Stimulated activated memory B cell treated with anti-CD40 and anti-IgM and Interleukin-4, amounts not matched to agents 10 μg/mL and 1 μg/mL and 100 μg/mL, for 72 hours (primary cell): ENCODE measurements at regions not wholly inside any gene's neighbourhood (a gene's known extent, or its start where the extent isn't known, plus 50 kb on each side); places are given as distances from the start of the nearest gene placed in this dataset.
"Not testable (repeated sequence)": the region's sequence is repeated elsewhere in the genome, so short reads cannot be mapped to it uniquely, and the experiment has no call there.

Experiments used
- ATAC-seq: fragments of 150-1000 bp; cut with Tn5 transposase; 2 replicates; pipeline ENCODE4 v1.10.0; 2021
- H3K27ac Mint-ChIP-seq: one replicate; pipeline ENCODE4 v1.8.0; 2022; ENCODE audit warnings: mild to moderate bottlenecking, mixed read lengths
- H3K27me3 Mint-ChIP-seq: one replicate; pipeline ENCODE4 v1.8.0; 2022; ENCODE audit warnings: mixed read lengths
- H3K36me3 Mint-ChIP-seq: one replicate; pipeline ENCODE4 v1.8.0; 2022; ENCODE audit warnings: mixed read lengths
- H3K4me1 Mint-ChIP-seq: one replicate; pipeline ENCODE4 v1.8.0; 2022; ENCODE audit warnings: mixed read lengths
- H3K4me3 Mint-ChIP-seq: one replicate; pipeline ENCODE4 v1.8.0; 2022; ENCODE audit warnings: mild to moderate bottlenecking, moderate library complexity, mixed read lengths
- H3K9me3 Mint-ChIP-seq: one replicate; pipeline ENCODE4 v1.8.0; 2022; ENCODE audit warnings: mixed read lengths

- Mint-ChIP-seq H3K4me1 (no peaks in the 10 kb centered on the region), H3K27ac (no peak overlapping the region), H3K9me3 (peaks cover 3% of the 10 kb centered on the region), H3K36me3 (no peaks in the 10 kb centered on the region), H3K4me3 (no peak overlapping the region), H3K27me3 (peaks cover 12% of the 10 kb centered on the region)
- no peak for ATAC-seq
Observed at GRCh38 chr10:2038036-2038435, 300.7 kb upstream of the ADARB2 start.

DNA sequence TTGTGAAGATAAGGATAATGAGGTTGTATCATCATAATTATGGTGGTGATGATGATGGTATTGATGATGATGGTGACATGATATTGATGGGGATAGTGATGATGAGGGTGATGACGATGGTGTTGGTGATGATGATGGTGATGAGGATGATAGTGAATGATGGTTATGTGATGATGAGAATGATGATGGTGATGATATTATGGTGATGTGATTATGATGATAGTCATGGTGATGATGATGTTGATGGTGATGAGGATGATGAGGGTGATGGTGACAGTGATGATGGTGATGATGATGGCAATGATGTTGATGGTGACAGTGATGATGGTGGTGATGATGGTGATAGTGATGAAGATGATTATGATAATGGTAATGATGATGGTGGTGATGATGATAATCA lies 299.9 kb upstream of the ADARB2 start:
- Mint-ChIP-seq H3K36me3 (no peaks in the 10 kb centered on the region), H3K4me3 (no peak overlapping the region), H3K27me3 (peaks cover 12% of the 10 kb centered on the region), H3K27ac (no peak overlapping the region), H3K9me3 (peaks cover 4% of the 10 kb centered on the region), H3K4me1 (no peaks in the 10 kb centered on the region)
- ATAC-seq: no peak

DNA sequence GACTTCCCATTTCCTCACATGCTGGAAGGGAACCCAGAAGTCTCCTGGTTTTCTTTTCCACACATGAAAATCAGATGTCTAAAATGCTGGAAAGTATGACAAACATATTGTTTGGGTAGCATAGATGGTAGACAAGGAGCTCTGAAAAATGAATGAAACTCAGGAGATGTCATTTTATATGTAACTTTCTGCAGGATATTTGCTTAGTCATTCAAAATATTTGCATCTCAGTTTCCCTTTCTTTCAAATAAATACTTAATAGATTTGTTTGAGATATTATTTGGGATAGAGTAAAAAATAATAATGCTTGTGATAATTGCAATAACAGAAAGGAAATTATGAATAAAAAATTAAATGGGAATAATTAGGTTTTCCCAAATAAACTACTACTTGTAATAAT lies 298.9 kb upstream of the ADARB2 start:
- Mint-ChIP-seq H3K27me3 (peaks cover 10% of the 10 kb centered on the region), H3K27ac (no peak overlapping the region), H3K9me3 (peaks cover 5% of the 10 kb centered on the region), H3K36me3 (no peaks in the 10 kb centered on the region), H3K4me3 (no peak overlapping the region), H3K4me1 (no peaks in the 10 kb centered on the region)
- no peak for ATAC-seq

GRCh38 chr10:2030046-2030445 lies 292.7 kb upstream of the ADARB2 start:
- H3K36me3 Mint-ChIP-seq: no peaks in the 10 kb centered on the region
- H3K4me1 Mint-ChIP-seq: no peaks in the 10 kb centered on the region
- no peak overlapping the region for H3K4me3 Mint-ChIP-seq
- peaks cover 7% of the 10 kb centered on the region for H3K9me3 Mint-ChIP-seq
- ATAC-seq: no peak
- H3K27me3 Mint-ChIP-seq: no peaks in the 10 kb centered on the region
- H3K27ac Mint-ChIP-seq: no peak overlapping the region

DNA sequence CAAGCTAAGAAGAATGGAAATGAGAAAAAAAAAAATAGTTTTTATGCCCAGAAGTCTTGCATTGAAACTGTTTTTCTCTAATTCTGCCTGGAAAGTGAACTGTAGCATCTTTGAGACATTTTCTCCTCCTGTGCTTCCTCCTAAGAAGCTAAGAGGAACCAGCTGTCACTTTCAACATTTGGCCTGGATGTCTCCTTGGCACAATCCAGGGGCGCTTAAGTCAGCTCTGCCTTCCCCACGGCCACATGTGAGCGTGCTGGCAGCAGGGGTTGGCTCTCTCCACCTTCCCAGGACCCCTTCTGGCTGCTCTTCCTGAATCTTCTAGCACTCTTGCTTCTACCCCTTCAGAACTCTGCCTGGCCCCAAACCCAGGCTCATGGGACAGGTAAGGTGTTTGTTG lies 289.6 kb upstream of the ADARB2 start:
- Mint-ChIP-seq H3K27ac (no peak overlapping the region), H3K4me1 (no peaks in the 10 kb centered on the region), H3K27me3 (peaks cover 10% of the 10 kb centered on the region), H3K4me3 (no peak overlapping the region), H3K9me3 (peaks cover 5% of the 10 kb centered on the region), H3K36me3 (no peaks in the 10 kb centered on the region)
- ATAC-seq: no peak

- not testable (repeated sequence) for H3K4me1 Mint-ChIP-seq, H3K27ac Mint-ChIP-seq, H3K9me3 Mint-ChIP-seq, H3K4me3 Mint-ChIP-seq, H3K36me3 Mint-ChIP-seq, ATAC-seq
- peaks cover 19% of the 10 kb centered on the region for H3K27me3 Mint-ChIP-seq
Observed at GRCh38 chr10:2024750-2025149, 287.4 kb upstream of the ADARB2 start.

DNA sequence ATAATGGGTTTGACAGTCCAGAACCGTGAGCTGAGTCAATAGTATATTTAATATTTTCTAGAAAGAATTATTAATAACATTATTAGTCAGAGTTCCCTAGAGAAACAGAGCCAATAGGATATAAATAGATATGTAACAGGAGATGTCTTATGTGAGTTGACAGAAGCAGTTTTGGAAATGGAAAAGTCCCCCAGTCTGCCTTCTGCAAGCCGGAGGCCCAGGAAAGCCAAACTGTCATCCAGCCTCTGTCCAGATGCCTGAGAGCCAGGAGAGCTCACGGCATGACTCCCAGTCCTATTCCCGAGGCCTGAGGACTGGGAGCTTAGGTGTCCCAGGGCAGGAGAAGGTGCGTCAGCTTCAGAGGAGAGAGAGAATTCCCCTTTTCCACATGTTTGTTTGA lies 286.4 kb upstream of the ADARB2 start:
- no peaks in the 10 kb centered on the region for H3K9me3 Mint-ChIP-seq
- H3K36me3 Mint-ChIP-seq: no peaks in the 10 kb centered on the region
- H3K4me1 Mint-ChIP-seq: no peaks in the 10 kb centered on the region
- H3K4me3 Mint-ChIP-seq: no peak overlapping the region
- no peak overlapping the region for H3K27ac Mint-ChIP-seq
- peaks cover 20% of the 10 kb centered on the region for H3K27me3 Mint-ChIP-seq
- ATAC-seq: no peak

DNA sequence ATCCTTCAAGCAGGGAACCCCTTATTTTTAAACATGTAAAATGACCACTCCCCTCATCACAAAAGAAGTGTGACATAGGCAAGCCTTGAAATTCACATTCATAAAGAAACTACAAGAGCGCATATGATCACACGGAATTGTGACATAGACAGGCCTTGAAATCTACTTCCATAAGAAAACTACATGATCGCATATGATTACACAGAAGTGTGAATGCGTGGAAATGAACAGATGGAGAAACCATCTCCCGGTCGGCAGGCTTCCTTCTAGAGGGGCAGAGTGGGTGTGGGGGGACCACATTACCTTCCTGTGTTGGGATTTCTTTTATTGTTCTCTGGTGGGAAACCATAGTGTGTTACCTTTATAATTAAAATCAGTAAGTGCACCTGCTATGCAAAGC lies 285.1 kb upstream of the ADARB2 start:
- ATAC-seq: no peak
- Mint-ChIP-seq H3K9me3 (no peaks in the 10 kb centered on the region), H3K36me3 (no peaks in the 10 kb centered on the region), H3K27me3 (peaks cover 20% of the 10 kb centered on the region), H3K4me1 (no peaks in the 10 kb centered on the region), H3K4me3 (no peak overlapping the region), H3K27ac (no peak overlapping the region)

- Mint-ChIP-seq H3K4me3 (no peak overlapping the region), H3K4me1 (no peaks in the 10 kb centered on the region), H3K36me3 (no peaks in the 10 kb centered on the region), H3K27ac (no peak overlapping the region), H3K27me3 (peaks cover 20% of the 10 kb centered on the region), H3K9me3 (no peaks in the 10 kb centered on the region)
- no peak for ATAC-seq
Observed at GRCh38 chr10:2020836-2021235, 283.5 kb upstream of the ADARB2 start.

DNA sequence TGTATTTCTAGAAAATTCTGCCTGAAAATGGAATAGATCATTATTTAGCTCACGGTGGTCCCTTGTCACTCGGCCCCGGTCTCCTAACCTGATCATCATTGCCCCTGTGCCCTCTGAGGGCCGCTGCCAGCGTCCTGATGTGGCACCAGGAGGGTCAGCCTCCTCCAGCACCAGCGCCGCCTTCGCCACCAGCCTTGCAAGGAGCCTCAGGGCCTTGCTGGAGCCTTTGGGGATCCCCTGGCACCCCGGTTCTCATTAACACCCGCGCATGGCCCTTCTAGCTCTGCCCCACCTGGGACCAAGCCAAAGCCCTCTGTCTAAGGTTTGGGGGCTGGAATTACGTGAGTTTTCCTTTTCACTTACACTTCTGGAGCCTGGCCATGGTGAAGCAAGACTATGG lies 282.5 kb upstream of the ADARB2 start:
- ATAC-seq: no peak

DNA sequence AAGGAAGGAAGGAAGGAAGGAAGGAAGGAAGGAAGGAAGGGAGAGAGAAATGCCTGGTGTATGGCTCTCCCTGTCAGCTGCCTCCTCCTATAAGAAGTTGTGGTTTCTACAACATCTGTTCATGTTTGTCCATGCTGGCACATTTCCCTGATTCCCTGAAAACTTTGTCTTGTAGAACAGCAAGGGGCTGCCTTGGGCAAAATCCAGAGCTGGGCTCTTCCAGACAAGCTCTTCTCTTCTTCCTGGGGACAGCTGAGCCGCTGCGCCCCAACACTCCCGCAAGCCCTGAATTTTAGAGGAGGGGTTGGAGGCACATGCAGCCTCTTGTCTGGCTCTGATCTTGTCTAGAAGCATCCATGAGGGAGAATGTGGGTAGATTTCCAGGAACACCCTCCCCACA lies 282.0 kb upstream of the ADARB2 start:
- no peaks in the 10 kb centered on the region for H3K9me3 Mint-ChIP-seq
- no peaks in the 10 kb centered on the region for H3K36me3 Mint-ChIP-seq
- no peak for ATAC-seq
- no peak overlapping the region for H3K4me3 Mint-ChIP-seq
- H3K27me3 Mint-ChIP-seq: peaks cover 16% of the 10 kb centered on the region
- no peaks in the 10 kb centered on the region for H3K4me1 Mint-ChIP-seq
- H3K27ac Mint-ChIP-seq: no peak overlapping the region

More for the DNA sequence above, 282.5 kb upstream of the ADARB2 start:
- Mint-ChIP-seq H3K36me3 (no peaks in the 10 kb centered on the region), H3K4me1 (no peaks in the 10 kb centered on the region), H3K27ac (no peak overlapping the region), H3K4me3 (no peak overlapping the region), H3K27me3 (peaks cover 20% of the 10 kb centered on the region), H3K9me3 (no peaks in the 10 kb centered on the region)

DNA sequence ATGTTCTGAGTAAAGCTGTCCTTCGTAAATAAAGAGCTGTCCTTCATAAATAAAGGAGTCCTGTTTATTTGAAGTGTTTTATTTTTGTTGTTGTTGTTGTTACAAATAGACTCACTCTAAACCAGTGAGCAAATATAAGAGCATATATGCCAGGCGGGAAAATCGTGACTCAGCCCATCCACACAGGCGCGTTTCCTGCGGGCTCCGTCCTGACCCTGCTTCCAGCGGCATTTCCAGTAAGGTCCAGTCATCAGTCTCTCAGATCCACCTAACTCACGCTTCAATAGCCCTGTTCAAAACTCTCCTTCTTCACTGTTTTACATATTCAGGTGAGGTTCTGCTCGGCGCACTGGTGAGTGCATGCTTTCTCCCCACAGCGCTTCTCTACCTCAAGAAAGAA lies 277.2 kb upstream of the ADARB2 start:
- Mint-ChIP-seq H3K9me3 (no peaks in the 10 kb centered on the region), H3K27me3 (no peaks in the 10 kb centered on the region), H3K4me1 (no peaks in the 10 kb centered on the region), H3K4me3 (no peak overlapping the region), H3K36me3 (no peaks in the 10 kb centered on the region), H3K27ac (no peak overlapping the region)
- no peak for ATAC-seq

DNA sequence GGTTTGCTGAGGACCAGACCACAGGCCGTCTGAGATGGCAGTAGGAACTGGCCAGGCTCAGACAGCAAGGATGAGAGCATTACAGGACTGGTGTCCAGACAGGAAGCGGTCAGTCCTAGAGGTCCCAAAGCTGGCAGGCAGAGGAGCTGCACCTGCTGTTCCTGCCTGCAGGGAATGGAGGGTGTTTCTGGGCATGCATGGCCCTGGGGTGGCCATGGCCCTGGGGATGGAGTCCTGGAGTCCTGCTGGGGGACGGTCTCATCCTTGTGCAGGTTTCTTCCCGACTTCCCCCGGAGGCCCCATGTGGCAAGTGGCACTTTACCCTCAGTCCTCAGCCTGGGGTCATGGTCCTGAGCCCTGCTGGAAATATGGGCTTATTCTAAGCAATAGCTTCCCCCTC lies 274.9 kb upstream of the ADARB2 start:
- Mint-ChIP-seq H3K4me1 (no peaks in the 10 kb centered on the region), H3K4me3 (no peak overlapping the region), H3K36me3 (no peaks in the 10 kb centered on the region), H3K27ac (no peak overlapping the region), H3K27me3 (no peaks in the 10 kb centered on the region), H3K9me3 (peaks cover 5% of the 10 kb centered on the region)
- peak; percentile 32 for ATAC-seq

DNA sequence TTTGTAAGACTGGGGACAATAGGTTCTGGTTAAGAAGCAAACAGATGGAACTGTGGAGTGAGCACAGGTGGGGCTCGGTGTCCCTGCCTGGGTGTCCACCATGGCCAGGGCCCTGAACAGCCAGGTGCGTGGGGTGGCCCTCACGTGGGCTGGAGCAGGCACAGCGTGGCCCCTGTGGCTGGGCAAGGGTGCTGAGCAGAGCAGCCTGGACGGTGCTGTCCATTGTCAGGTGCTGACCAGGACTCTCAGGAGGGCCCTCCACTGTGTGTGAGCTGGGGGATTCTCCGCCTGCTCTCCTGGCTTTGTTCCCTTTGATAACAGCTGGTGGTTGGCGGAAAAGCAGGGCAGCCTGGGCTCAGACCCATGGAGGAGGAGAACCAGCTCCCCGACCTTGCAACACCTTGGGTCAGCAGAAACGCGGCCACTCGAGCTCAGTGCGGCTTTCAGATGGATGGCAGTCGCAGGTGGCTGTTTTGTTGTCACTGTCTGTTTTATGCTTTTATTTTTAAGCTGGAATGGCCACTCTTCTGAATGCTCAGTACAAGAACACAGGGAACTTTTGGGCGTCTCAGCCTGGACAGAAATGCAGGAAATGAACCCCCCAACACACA lies 273.9 kb upstream of the ADARB2 start:
- H3K27ac Mint-ChIP-seq: no peak overlapping the region
- no peak for ATAC-seq
- H3K27me3 Mint-ChIP-seq: no peaks in the 10 kb centered on the region

GRCh38 chr10:2005546-2005945 lies 268.2 kb upstream of the ADARB2 start:
- Mint-ChIP-seq H3K36me3 (no peaks in the 10 kb centered on the region), H3K27ac (no peak overlapping the region), H3K27me3 (no peaks in the 10 kb centered on the region), H3K4me3 (no peak overlapping the region), H3K9me3 (peaks cover 8% of the 10 kb centered on the region), H3K4me1 (no peaks in the 10 kb centered on the region)
- no peak for ATAC-seq

More for the DNA sequence above, 273.9 kb upstream of the ADARB2 start:
- Mint-ChIP-seq H3K4me3 (no peak overlapping the region), H3K36me3 (no peaks in the 10 kb centered on the region), H3K4me1 (no peaks in the 10 kb centered on the region), H3K9me3 (peaks cover 8% of the 10 kb centered on the region)

GRCh38 chr10:1992930-1993329 lies 255.6 kb upstream of the ADARB2 start:
- Mint-ChIP-seq H3K36me3 (no peaks in the 10 kb centered on the region), H3K27ac (no peak overlapping the region), H3K27me3 (peaks cover 14% of the 10 kb centered on the region), H3K4me3 (no peak overlapping the region), H3K9me3 (peaks cover 13% of the 10 kb centered on the region), H3K4me1 (no peaks in the 10 kb centered on the region)
- ATAC-seq: no peak

- no peak for ATAC-seq
- H3K27ac Mint-ChIP-seq: no peak overlapping the region
- no peaks in the 10 kb centered on the region for H3K36me3 Mint-ChIP-seq
- H3K4me1 Mint-ChIP-seq: no peaks in the 10 kb centered on the region
- peaks cover 8% of the 10 kb centered on the region for H3K9me3 Mint-ChIP-seq
- peaks cover 33% of the 10 kb centered on the region for H3K27me3 Mint-ChIP-seq
- H3K4me3 Mint-ChIP-seq: no peak overlapping the region
Observed at GRCh38 chr10:1989090-1989489, 251.8 kb upstream of the ADARB2 start.
